Mesendoderm (in vitro differentiated cells): ENCODE measurements at regions not wholly inside any gene's neighbourhood (a gene's known extent, or its start where the extent isn't known, plus 50 kb on each side); places are given as distances from the start of the nearest gene placed in this dataset.
"Not testable (repeated sequence)": the region's sequence is repeated elsewhere in the genome, so short reads cannot be mapped to it uniquely, and the experiment has no call there.

Experiments
- DNase-seq: peaks from one replicate; pipeline ENCODE4 v3.0.0; 2013
- H2AK5ac ChIP-seq: 2 replicates; pipeline ENCODE4 v1.6.1; 2013; ENCODE audit warnings: low read length, inconsistent platforms
- H2BK120ac ChIP-seq: 2 replicates; pipeline ENCODE4 v1.6.1; 2013; ENCODE audit warnings: low read depth, mild to moderate bottlenecking, low read length, moderate library complexity, mixed read lengths
- H2BK15ac ChIP-seq: replicated peaks from 2 replicates; pipeline ENCODE4 v1.6.1; 2013; ENCODE audit warnings: low read depth, mild to moderate bottlenecking, moderate library complexity
- H2BK5ac ChIP-seq: 2 replicates; pipeline ENCODE4 v1.6.1; 2013; ENCODE audit warnings: low read length, inconsistent platforms
- H3K18ac ChIP-seq: 2 replicates; pipeline ENCODE4 v1.6.1; 2013; ENCODE audit warnings: mild to moderate bottlenecking, low read length, mixed read lengths
- H3K23ac ChIP-seq: one replicate; pipeline ENCODE4 v1.6.1; 2013; ENCODE audit warnings: low read length
- H3K27ac ChIP-seq: 2 replicates; pipeline ENCODE4 v1.5.1; 2013; ENCODE audit warnings: low read depth, mild to moderate bottlenecking, inconsistent platforms, low read length, moderate library complexity
- H3K27me3 ChIP-seq: 2 replicates; pipeline ENCODE4 v1.6.1; 2013; ENCODE audit warnings: low read length, control low read depth, mild to moderate bottlenecking, inconsistent platforms; ENCODE audit not compliant: insufficient read depth, poor library complexity
- H3K36me3 ChIP-seq: 2 replicates; pipeline ENCODE4 v1.6.1; 2013; ENCODE audit warnings: low read length, inconsistent platforms; ENCODE audit not compliant: control insufficient read depth, insufficient read depth
- H3K4ac ChIP-seq: one replicate; pipeline ENCODE4 v1.6.1; 2013; ENCODE audit warnings: low read depth, mild to moderate bottlenecking, low read length, moderate library complexity
- H3K4me1 ChIP-seq: 2 replicates; pipeline ENCODE4 v1.6.1; 2013; ENCODE audit warnings: low read depth, low read length, inconsistent platforms; ENCODE audit not compliant: control insufficient read depth
- H3K4me2 ChIP-seq: 2 replicates; pipeline ENCODE4 v1.6.1; 2013; ENCODE audit warnings: low read length
- H3K4me3 ChIP-seq: 2 replicates; pipeline ENCODE4 v1.5.1; 2013; ENCODE audit warnings: mild to moderate bottlenecking, low read length
- H3K56ac ChIP-seq: one replicate; pipeline ENCODE4 v1.6.1; 2013; ENCODE audit warnings: low read length
- H3K79me1 ChIP-seq: 2 replicates; pipeline ENCODE4 v1.6.1; 2013; ENCODE audit warnings: low read length, inconsistent platforms
- H3K79me2 ChIP-seq: 2 replicates; pipeline ENCODE4 v1.6.1; 2013; ENCODE audit warnings: mild to moderate bottlenecking, low read length; ENCODE audit not compliant: control insufficient read depth, insufficient read depth
- H3K9ac ChIP-seq: 2 replicates; pipeline ENCODE4 v1.6.1; 2013; ENCODE audit warnings: low read length, inconsistent platforms
- H4K5ac ChIP-seq: one replicate; pipeline ENCODE4 v1.6.1; 2013; ENCODE audit warnings: low read length
- H4K8ac ChIP-seq: one replicate; pipeline ENCODE4 v1.6.1; 2013; ENCODE audit warnings: low read depth, mild to moderate bottlenecking, control low read depth, low read length, moderate library complexity
- WGBS: extraction: QIAGEN DNeasy Blood & Tissue Kit; methylation state at CpG from one replicate; pipeline ENCODE4 v1.1.7; 2013; ENCODE audit warnings: low lambda C conversion rate, missing lambda C conversion rate; ENCODE audit not compliant: insufficient coverage; ENCODE audit errors: extremely low coverage; 5-methylcytosine and 5-hydroxymethylcytosine counted together

- Histone ChIP-seq H2BK5ac (no peak overlapping the region), H3K27ac (no peak overlapping the region), H3K27me3 (no peaks in the 10 kb centered on the region), H3K79me2 (no peaks in the 10 kb centered on the region), H4K8ac (no peak overlapping the region), H3K9ac (no peak overlapping the region), H3K23ac (no peak overlapping the region), H3K4me2 (no peak overlapping the region), H3K4me3 (no peak overlapping the region), H2BK120ac (no peak overlapping the region), H4K5ac (no peak overlapping the region), H3K56ac (no peak overlapping the region), H3K18ac (no peak overlapping the region), H2BK15ac (no peak overlapping the region), H2AK5ac (no peak overlapping the region), H3K4me1 (no peaks in the 10 kb centered on the region), H3K79me1 (no peaks in the 10 kb centered on the region), H3K36me3 (no peaks in the 10 kb centered on the region), H3K4ac (no peak overlapping the region)
- WGBS = no CpG with 5 or more reads among the region's 3 CpGs
- no peak for DNase-seq
These were observed 725.1 kb upstream of the FRG1 start for GRCh38 chr4:189215574-189215973.

GRCh38 chr4:189221691-189222090, 719.0 kb upstream of the FRG1 start:
- no peaks in the 10 kb centered on the region for H3K36me3 ChIP-seq
- H3K9ac ChIP-seq = no peak overlapping the region
- DNase-seq = no peak
- no peak overlapping the region for H4K5ac ChIP-seq
- H3K4me3 ChIP-seq = no peak overlapping the region
- no peak overlapping the region for H4K8ac ChIP-seq
- H2AK5ac ChIP-seq = no peak overlapping the region
- no peaks in the 10 kb centered on the region for H3K27me3 ChIP-seq
- H3K4me2 ChIP-seq = no peak overlapping the region
- no CpG with 5 or more reads among the region's 4 CpGs for WGBS
- no peak overlapping the region for H2BK5ac ChIP-seq
- H3K79me2 ChIP-seq = no peaks in the 10 kb centered on the region
- H3K56ac ChIP-seq = no peak overlapping the region
- no peak overlapping the region for H3K4ac ChIP-seq
- no peak overlapping the region for H3K23ac ChIP-seq
- H3K27ac ChIP-seq = no peak overlapping the region
- H2BK120ac ChIP-seq = no peak overlapping the region
- H2BK15ac ChIP-seq = no peak overlapping the region
- H3K79me1 ChIP-seq = no peaks in the 10 kb centered on the region
- H3K18ac ChIP-seq = no peak overlapping the region
- no peaks in the 10 kb centered on the region for H3K4me1 ChIP-seq

- Histone ChIP-seq H4K5ac (no peak overlapping the region), H3K27ac (no peak overlapping the region), H3K23ac (no peak overlapping the region), H3K4me1 (no peaks in the 10 kb centered on the region), H3K4ac (no peak overlapping the region), H2AK5ac (no peak overlapping the region), H3K9ac (no peak overlapping the region), H3K18ac (no peak overlapping the region), H3K36me3 (no peaks in the 10 kb centered on the region), H3K4me2 (no peak overlapping the region), H2BK120ac (no peak overlapping the region), H3K4me3 (no peak overlapping the region), H4K8ac (no peak overlapping the region), H2BK5ac (no peak overlapping the region), H3K79me2 (no peaks in the 10 kb centered on the region), H3K79me1 (no peaks in the 10 kb centered on the region), H3K27me3 (no peaks in the 10 kb centered on the region), H2BK15ac (no peak overlapping the region), H3K56ac (no peak overlapping the region)
- no CpG with 5 or more reads among the region's 1 CpG for WGBS
- no peak for DNase-seq
These were observed 711.9 kb upstream of the FRG1 start for GRCh38 chr4:189228726-189229125.

- H3K4me1 ChIP-seq = no peaks in the 10 kb centered on the region
- H3K9ac ChIP-seq = no peak overlapping the region
- no peak overlapping the region for H2AK5ac ChIP-seq
- H4K5ac ChIP-seq = no peak overlapping the region
- no peak overlapping the region for H3K56ac ChIP-seq
- H4K8ac ChIP-seq = no peak overlapping the region
- no peaks in the 10 kb centered on the region for H3K36me3 ChIP-seq
- H3K27me3 ChIP-seq = no peaks in the 10 kb centered on the region
- no peaks in the 10 kb centered on the region for H3K79me2 ChIP-seq
- H3K4me3 ChIP-seq = no peak overlapping the region
- no peak overlapping the region for H3K18ac ChIP-seq
- H3K27ac ChIP-seq = no peak overlapping the region
- H2BK5ac ChIP-seq = no peak overlapping the region
- no peak overlapping the region for H3K4ac ChIP-seq
- no peaks in the 10 kb centered on the region for H3K79me1 ChIP-seq
- no peak overlapping the region for H2BK15ac ChIP-seq
- H3K23ac ChIP-seq = no peak overlapping the region
- no peak overlapping the region for H3K4me2 ChIP-seq
- no peak for DNase-seq
- H2BK120ac ChIP-seq = no peak overlapping the region
- WGBS = no CpG with 5 or more reads among the region's 2 CpGs
These were observed 708.4 kb upstream of the FRG1 start for GRCh38 chr4:189232274-189232673.

GRCh38 chr4:189233754-189234153, 706.9 kb upstream of the FRG1 start:
- not testable (repeated sequence) for H2BK15ac ChIP-seq, H3K56ac ChIP-seq

GRCh38 chr4:189234948-189235347, 705.7 kb upstream of the FRG1 start:
- H3K4ac ChIP-seq, H3K79me1 ChIP-seq, H3K4me3 ChIP-seq, H2BK15ac ChIP-seq, H4K8ac ChIP-seq, H2AK5ac ChIP-seq, H3K4me1 ChIP-seq, H3K18ac ChIP-seq, H4K5ac ChIP-seq, H3K36me3 ChIP-seq, H3K27me3 ChIP-seq, H2BK120ac ChIP-seq, H3K56ac ChIP-seq, H3K23ac ChIP-seq, H3K9ac ChIP-seq, DNase-seq, H3K79me2 ChIP-seq, H3K4me2 ChIP-seq, H2BK5ac ChIP-seq, H3K27ac ChIP-seq: not testable (repeated sequence)

More at GRCh38 chr4:189233754-189234153, 706.9 kb upstream of the FRG1 start:
- DNase-seq, H3K4ac ChIP-seq, H3K4me3 ChIP-seq, H3K27me3 ChIP-seq, H3K4me2 ChIP-seq, H3K4me1 ChIP-seq, H2AK5ac ChIP-seq, H3K36me3 ChIP-seq, H3K79me1 ChIP-seq, H3K9ac ChIP-seq, H4K5ac ChIP-seq, H2BK5ac ChIP-seq, H3K18ac ChIP-seq, H3K27ac ChIP-seq, H3K79me2 ChIP-seq, H4K8ac ChIP-seq, H3K23ac ChIP-seq, H2BK120ac ChIP-seq: not testable (repeated sequence)
- WGBS = no CpG with 5 or more reads among the region's 1 CpG
